ENCODE measurements at regions not wholly inside any gene's neighbourhood (a gene's known extent, or its start where the extent isn't known, plus 50 kb on each side); places are given as distances from the start of the nearest gene placed in this dataset.
"Not testable (repeated sequence)": the region's sequence is repeated elsewhere in the genome, so short reads cannot be mapped to it uniquely, and the experiment has no call there.

DNA sequence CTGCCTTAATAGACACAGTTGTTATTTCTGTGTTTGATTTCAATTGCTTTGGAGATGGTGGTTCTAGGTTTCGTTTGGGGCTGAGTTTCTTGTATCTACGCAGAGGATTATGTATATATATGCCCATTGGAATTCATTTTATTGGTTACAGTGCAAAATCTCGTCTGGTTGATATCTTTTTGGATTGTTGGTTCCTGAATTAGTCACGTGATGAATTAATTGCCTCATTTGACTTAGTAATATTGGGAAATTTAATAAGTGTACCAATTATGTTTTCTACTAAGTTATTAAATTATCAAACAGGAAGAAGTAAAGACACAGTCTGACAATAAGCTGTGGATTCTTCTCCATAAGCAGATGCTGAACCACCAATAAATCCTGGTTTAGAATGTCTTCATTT is 467.9 kb upstream of the TENM3 start:
- no peak for DNase-seq (ENCODE audit: low read depth, low spot score)

DNA sequence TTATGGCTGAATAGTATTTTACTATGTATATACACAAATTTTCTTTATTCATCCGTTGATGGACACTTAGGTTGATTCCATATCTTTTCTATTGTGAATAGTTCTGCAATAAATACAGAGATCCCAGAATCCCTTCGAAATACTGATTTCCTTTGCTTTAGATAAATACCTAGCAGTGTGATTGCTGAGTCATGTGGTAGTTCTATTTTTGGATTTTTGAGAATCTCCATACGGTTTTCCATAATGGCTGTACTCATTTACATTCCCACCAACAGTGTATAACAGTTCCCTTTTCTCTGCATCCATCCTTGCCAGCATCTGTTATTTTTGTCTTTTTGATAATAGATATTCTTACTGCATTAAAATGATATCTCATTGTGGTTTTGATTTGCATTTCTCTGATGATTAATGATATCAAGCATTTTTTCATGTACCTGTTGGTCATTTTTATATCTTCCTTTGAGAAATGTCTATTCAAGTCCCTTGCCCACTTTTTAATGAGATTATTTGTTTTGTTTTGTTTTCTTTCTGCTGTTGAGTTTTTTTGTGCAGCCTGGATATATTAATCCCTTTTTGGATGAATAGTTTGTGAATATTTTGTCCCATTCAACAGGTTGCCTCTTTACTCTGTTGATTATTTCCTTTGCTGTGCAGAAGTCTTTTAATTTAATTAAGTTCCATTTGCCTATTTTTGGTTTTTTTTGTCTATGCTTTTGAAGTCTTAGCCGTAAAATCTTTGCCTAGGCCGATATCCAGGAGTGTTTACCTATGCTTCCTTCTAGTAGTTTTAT is 466.7 kb upstream of the TENM3 start:
- no peak for DNase-seq (ENCODE audit: low read depth, low spot score)

DNA sequence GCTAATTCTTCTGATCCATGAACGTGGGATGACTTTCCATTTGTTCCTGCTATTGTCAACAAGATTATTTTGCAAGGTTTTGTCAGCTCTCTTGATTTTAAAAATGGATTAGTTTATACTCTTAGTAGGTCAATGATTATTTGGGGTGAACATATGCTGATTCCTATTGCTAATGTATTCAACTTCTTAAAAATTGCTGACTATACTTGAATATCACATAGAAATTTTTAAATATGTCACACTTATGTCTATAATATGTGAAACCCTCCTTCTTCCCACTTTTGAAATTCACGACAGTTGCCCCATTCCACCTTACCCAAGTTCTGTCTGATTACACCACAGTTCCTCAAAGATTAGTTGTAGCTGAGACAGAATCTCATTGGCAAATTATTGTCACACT is 465.7 kb upstream of the TENM3 start:
- no peak for DNase-seq (ENCODE audit: low read depth, low spot score)

DNA sequence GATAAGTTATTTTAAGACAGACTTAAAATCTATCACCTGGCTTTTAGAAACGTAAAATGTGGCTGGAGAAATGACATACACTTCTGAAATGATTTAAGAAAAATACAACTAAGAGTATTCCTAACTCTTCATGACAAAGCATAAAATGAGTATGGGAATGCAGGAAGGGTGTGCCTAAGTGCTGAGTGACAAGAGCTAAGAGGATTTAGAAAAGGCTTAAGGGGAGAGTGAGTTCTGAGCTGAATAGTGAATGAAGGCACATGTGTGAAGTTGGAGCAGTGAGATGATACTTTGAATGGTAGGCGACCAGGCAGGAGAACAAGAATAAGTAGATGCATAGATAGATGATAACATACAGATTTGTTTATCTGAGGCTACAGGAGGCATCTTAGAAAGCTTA is 458.3 kb upstream of the TENM3 start:
- DNase-seq (ENCODE audit: low read depth, low spot score) = no peak

DNA sequence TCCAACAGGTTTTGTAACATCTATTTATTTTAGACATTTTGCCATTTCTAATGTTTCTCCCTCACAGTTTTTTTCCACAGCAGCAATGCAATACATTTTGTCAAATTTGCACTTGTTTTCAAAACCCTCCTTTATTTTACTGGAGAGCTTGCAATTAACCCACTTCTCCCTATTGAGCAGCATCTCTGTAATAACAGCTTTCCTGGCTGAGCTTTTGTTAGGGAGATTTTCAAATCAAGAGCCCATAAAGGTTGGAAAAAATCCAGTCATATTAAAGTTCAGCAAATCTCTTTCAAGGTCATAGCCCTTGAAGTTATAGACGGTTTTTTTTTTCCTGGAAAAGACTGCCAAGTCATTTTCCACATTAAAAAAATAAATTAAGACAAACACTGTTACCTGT is 450.6 kb upstream of the TENM3 start:
- no peak for DNase-seq (ENCODE audit: low read depth, low spot score)

DNA sequence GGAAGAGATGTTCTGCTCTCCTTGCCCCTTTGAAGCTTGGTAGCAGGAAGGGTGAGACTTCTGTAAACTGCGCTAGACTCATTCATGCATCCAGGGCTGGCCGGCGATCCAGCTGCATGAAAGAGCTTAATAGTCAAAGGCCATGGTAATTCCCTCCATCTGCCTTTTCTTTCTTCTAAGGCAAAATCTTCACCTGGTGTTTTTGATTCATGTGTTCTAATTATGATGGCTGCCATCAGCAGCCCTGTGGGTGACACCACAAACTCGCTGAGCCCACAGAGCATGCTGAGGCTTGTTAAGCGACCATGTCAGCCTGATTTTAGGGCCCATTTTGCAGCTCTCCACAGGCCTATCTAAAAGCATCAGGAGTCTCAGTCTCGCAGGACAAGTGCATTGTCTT is 450.1 kb upstream of the TENM3 start:
- no peak for DNase-seq (ENCODE audit: low read depth, low spot score)

DNA sequence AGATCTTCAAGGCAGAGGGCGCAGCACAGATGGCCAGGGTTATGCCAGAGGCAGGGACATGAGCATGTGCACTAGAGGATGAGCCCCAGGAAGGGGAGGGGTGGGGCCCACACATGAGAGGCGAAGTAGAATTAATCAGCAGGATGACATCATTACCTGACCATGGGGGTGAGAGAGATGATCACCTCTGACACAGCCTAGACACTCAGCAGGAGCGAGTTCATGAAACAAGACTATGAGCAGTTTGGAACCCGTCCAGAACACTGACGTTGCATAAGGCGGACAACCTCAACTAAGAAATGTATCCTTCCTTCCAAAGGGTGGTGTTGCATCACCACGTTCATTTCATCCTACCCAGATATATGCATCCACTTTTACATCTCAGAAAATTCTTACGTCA is 446.7 kb upstream of the TENM3 start:
- no peak for DNase-seq (ENCODE audit: low read depth, low spot score)

DNA sequence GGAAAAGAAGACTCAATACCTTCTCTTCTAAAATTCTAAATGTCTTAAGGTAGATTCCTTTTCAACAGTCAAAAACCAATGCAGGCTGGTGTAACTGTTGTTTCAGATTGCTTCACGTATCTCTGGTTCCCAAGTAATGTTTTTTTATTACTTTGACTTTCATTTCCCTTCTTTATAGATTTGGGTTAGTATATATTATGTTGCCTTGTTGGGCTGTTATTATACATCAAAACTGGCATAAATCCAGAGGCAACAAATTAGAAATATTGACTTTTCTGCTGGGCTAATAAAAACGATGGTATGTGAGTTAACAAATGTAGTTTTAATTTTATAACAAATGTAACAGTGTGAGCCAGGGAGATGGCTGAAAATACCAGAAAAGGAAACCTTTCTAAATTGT is 444.7 kb upstream of the TENM3 start:
- DNase-seq (ENCODE audit: low read depth, low spot score) = no peak

DNA sequence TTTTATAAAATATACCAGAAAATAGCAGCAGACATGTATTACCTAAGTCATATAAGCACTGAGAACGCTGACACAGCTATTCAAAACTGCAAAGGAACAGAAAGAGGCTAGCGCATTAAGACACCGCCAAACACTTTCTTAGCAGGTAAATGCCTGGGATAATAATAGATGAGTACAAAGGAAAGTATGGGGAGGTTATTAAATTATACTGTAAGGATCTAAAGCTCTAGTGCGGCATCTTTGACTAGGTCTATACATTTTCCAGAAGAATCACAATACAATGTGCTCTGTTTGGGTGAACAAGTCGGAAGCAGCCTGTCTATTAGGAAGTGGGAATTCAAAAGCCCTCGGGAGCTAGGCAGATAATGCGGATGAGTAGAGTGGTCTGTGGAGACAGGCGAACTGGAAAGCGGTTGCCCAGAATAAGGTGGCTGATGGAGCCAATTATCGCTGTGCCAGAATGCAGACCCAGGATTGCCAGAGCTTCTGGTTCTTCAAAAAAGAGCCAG is 443.6 kb upstream of the TENM3 start:
- DNase-seq (ENCODE audit: low read depth, low spot score) = no peak

DNA sequence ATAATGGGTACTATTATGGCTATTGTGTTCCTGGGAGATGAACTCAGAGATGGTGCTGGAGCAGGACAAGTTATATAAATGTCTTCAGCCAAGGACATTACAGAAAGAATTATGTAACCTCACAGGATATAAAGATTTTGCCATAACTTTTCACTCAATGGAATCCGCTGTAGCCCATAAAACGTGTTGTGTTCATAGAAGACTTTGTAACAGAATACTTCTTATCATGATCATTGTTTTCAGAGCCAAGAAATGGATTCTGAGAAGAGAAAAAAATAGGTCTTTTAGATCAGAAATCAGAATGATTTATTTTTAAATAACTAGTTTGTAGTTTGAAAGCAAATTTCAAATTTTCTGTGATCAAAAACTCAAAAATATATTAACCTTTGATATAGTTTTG is 441.0 kb upstream of the TENM3 start:
- DNase-seq (ENCODE audit: low read depth, low spot score) = no peak

DNA sequence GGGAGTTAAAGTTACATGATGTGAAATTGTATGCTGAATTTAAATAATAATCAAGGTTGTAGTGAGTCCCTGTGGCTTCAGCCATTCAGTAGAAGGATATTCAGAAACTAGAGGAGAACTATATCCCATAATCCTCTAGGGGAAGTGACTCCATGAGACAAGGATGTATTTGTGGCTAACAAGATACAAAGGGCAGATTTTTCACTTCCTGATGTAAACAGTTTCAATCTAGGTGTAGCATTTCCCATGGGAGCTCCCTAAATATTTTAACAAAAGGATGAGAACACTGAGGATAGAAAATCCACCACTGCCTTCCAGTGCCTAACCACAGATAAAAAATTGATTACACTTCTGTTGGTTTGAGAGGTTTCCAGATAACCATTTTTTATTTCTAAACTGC is 435.4 kb upstream of the TENM3 start:
- no peak for DNase-seq (ENCODE audit: low read depth, low spot score)

DNA sequence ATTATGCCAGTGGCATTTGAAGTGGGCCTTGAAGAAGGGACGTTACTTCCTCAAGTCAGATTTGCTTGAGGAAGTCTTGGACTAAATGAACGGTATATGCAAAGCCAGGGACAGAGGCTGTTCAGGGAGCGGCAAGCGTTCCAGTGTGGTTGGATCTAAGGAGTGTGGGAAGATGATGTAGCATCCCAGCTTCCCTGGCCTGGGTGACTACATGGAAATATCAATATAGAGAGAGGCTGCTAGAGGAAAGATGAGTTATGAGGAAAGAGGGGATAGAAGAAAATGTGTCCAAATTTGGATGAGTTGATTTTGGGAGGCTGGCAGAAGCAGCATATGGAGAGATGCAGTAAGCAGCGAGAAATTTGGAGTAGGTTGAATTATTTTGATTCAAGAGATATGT is 432.5 kb upstream of the TENM3 start:
- DNase-seq (ENCODE audit: low read depth, low spot score) = no peak

DNA sequence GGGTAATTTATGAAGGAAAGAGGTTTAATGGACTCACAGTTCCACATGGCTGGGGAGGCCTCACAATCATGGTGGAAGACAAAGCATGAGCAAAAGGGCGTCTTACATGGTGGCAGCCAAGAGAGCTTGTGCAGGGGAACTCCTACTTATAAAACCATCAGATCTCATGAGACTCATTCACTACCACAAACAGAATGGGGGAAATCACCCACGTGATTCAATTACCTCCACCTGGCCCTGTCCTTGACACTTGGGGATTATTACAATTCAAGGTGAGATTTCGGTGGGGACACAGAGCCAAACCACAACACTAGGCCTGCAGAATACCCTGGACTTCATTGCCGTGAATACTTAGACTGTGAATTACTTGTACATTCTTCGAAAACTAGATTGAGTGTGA is 431.7 kb upstream of the TENM3 start:
- not testable (repeated sequence) for DNase-seq (ENCODE audit: low read depth, low spot score)

DNA sequence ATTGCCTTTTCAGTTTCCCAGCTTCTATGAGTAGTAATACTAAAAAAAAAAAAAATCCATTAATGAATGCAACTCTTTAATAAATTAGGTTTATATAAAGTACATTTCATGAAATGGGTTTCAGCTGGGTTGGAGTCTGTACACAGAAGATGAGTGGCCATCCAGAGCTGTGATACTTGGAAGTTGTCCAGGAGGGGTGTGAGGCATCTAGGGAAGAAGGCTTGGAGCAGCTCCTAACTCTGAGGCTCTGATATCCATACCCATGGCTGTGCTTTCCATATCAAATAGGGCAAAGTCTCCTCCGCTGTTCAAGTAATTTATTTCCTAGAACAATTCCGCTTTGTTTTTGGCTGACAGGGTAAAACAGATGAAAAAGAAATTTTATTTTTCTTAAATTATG is 423.3 kb upstream of the TENM3 start:
- DNase-seq (ENCODE audit: low read depth, low spot score) = no peak

DNA sequence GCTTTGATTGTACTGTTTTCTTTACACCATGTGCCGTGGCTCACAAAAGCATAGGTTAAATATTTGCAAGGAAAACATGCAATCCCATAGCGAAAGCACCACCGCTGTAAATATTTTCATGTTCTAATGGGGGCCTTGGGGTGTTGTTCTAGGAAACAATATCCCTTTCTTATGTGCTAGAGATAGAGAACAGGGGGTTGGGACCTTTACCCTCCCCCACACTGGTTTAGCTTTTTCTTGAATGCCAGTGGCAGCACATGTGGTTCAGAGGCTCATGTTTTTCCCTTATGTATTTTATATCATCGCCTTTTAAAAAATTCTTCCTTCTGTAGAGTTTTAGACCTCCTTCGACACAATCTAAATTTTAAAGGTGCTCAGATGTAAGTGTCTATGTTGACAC is 422.6 kb upstream of the TENM3 start:
- peak; percentile 41 for DNase-seq (ENCODE audit: low read depth, low spot score)

DNA sequence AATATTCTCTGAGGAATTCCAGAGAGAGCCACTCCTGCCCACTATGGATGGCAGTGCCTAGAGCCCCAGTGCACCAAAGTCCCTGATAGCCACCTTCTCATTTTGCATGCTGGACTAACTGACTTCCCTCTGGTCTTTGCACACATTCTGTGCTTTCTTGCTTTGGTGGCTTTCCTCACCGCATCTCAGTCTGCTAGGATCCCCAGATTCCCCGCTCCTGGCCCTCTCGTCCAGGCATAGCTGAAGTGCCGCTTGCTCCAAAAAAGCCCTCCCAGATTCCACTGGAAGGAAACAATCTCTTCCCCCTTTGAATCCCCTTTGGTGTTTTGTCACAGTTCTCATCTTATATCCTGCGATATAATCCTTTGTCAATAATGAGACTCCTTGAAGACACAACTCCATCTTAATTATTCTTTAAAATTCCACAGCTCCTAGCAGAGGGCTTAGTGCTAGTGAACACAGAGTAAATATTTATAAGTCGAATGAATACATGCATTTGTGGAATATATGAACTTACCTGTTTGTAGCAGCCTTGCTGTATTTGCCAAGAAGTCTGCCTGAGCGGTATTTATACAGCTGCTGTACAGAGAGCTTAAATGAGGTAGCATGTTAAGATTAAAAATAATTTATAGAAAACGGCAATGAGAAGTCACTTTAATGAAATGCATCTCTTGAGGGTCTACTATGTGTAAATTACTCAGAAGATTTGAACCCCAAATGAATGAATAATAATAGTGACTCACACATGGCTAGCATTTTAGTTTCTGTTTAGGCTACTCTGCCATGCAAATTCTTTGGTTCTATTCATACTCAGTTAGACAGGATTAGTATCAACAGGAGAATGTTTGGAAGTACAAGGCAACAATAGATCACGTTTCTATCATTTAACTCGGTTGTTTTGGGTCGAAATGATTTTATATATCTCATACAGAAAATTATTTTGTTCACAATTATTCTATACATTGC is 421.9 kb upstream of the TENM3 start:
- DNase-seq (ENCODE audit: low read depth, low spot score) = no peak

DNA sequence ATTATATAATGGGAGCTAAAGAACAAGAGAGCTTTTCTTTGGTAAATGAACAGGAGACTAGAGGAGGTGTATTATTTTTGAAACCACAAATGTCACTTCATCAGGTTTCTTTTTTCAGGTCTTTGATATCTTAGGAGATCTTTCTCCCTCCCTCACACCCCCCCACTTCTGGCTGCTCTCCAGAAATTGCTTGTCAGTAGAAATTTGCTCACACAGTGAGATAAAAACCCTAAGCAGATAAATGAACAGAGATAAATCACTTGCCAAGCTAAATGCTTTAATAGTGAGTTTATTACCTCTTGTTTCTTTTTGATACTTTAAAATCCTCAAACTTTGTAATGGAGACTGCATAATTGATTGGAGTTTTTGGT is 421.2 kb upstream of the TENM3 start:
- DNase-seq (ENCODE audit: low read depth, low spot score) = no peak

DNA sequence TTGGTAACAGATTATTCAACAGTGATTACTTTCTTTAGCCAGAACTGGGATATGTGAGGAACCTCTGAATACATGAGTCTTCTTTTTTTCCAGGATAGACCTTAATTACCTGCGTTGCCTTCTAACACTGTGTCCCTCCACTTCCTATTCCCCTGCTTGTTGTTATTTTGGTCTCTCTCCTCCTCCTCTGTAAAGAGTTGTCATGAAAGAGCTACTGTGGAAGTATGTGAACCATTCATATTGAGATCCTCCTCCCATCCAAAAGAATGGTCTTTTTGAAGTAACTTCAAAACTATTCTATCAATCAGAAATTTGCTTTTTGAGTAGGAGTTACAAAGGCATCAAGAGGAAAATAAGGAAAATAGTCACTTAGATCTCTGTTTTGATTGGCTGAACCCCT is 420.0 kb upstream of the TENM3 start:
- no peak for DNase-seq (ENCODE audit: low read depth, low spot score)

DNA sequence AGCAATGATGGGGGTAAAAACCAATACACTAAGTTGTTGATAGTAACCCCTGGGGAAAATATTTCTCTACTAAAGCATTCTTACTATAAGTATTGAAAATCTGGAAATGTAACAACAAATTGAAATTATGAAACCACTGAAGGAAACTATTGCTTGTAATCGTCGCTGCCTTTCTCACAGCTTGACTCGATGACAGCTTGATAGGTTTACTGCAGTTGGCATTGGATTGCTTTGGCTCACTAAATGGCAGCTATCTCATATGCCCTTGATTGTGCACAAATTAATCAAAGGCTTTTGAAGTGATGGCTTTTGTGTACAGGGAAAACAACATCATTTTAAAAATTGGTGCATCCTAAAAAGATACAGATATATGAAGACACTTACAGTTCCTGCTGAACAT is 419.6 kb upstream of the TENM3 start:
- DNase-seq (ENCODE audit: low read depth, low spot score) = no peak

DNA sequence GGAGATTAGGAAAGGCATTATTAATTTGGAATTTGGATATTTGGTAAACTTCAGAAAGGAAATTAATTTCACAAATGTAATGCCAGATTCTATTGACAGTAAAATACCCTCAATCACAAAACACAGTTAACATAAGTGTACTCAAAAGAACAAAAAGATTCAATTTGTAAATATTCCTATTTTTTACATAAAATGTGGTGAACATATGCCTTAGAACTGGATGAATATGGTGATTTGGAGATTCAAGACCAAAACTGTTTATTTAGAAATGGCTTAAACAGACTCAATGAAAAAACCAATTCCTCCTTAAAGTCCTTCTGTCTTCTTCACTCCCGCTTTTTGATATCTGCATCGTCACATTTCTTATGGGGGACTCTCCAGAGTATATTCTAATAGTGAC is 417.6 kb upstream of the TENM3 start:
- no peak for DNase-seq (ENCODE audit: low read depth, low spot score)

DNA sequence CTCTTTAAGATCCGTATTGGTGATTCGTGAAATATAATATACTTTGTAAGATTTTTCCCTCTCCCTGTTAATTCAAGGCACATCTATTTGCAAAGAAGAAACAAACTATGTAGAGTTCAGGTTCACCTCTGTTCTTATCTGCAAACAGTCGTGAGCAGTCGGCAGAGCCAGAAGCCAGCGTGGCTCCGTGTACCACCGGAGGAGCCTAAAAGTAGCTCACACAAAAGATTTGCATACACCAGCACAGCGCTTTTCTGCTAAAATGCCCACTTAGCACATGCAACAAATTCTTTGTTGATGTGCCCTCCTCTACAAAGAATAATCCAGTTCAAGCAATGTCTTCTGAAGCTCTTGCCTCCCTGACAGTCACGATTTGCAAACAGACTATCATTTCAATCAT is 416.0 kb upstream of the TENM3 start:
- no peak for DNase-seq (ENCODE audit: low read depth, low spot score)

DNA sequence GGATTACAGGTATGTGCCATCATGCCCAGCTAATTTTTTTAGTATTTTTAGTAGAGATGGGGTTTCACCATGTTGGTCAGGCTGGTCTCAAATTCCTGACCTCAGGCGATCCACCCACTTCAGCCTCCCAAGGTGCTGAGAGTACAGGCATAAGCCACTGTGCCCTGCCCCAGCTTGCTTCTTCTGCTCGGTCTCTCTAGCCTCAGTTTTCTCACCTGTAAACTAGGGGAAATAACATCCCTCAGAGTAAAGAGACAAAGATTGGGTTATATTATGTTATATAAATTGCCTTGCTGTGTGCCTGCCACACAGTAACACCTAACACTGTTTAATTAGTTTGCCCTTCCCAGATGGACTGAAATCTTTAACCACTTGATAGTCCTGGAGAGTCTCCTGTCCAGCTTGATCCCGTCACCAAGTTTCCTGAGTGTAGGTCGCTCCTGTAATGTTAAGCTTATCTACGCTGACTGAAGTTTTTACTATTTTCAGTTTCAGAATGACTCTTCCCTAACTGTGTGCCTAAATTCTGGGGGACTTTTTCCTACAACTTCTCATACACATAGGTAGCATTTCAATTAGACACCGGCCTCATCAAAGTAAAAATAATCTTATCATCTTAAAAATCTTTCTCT is 412.7 kb upstream of the TENM3 start:
- DNase-seq (ENCODE audit: low read depth, low spot score) = no peak
